ENCODE measurements at regions not wholly inside any gene's neighbourhood (a gene's known extent, or its start where the extent isn't known, plus 50 kb on each side); places are given as distances from the start of the nearest gene placed in this dataset.
"Not testable (repeated sequence)": the region's sequence is repeated elsewhere in the genome, so short reads cannot be mapped to it uniquely, and the experiment has no call there.

DNA sequence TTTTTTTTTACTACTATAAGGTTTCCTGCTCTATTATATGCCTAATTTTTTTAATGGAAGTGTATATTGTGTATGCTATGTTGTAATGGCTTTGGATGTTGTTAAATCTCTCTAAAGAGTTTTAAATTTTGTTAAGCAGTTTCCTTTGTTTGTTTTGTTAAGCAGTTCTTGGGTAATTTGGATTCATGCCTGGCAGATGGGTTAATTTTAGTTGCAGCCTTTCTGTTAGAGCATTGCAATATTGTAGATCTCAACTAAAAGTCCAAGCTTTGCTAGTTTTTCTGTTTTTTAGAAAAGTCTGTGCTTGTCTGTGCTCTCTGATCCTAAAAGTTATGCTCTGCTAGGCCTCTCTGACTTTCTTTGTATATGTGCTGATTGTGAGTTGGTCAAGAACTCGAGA, 1229.0 kb upstream of the NRXN1 start:
- no peaks in the 10 kb centered on the region for H3K4me1 ChIP-seq
- TF ChIP-seq, protein P1, sequence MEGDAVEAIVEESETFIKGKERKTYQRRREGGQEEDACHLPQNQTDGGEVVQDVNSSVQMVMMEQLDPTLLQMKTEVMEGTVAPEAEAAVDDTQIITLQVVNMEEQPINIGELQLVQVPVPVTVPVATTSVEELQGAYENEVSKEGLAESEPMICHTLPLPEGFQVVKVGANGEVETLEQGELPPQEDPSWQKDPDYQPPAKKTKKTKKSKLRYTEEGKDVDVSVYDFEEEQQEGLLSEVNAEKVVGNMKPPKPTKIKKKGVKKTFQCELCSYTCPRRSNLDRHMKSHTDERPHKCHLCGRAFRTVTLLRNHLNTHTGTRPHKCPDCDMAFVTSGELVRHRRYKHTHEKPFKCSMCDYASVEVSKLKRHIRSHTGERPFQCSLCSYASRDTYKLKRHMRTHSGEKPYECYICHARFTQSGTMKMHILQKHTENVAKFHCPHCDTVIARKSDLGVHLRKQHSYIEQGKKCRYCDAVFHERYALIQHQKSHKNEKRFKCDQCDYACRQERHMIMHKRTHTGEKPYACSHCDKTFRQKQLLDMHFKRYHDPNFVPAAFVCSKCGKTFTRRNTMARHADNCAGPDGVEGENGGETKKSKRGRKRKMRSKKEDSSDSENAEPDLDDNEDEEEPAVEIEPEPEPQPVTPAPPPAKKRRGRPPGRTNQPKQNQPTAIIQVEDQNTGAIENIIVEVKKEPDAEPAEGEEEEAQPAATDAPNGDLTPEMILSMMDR (IDR thresholded peaks at IDR 0.05) = no peak
- TF ChIP-seq POLR2A (IDR thresholded peaks at IDR 0.05) = no peak
- no peaks in the 10 kb centered on the region for H3K9me3 ChIP-seq
- ATAC-seq (no peak), DNase-seq (no peak)
- no peaks in the 10 kb centered on the region for H3K36me3 ChIP-seq
- no peaks in the 10 kb centered on the region for H3K27me3 ChIP-seq
- 57% methylated on average over 1 of the region's 1 CpG for WGBS (ENCODE audit: insufficient coverage, low coverage, low lambda C conversion rate, missing lambda C conversion rate)
- intact Hi-C loops (cut with DNase I) = no loop called here
- no peak overlapping the region for H3K4me3 ChIP-seq
- H3K27ac ChIP-seq = no peak overlapping the region

DNA sequence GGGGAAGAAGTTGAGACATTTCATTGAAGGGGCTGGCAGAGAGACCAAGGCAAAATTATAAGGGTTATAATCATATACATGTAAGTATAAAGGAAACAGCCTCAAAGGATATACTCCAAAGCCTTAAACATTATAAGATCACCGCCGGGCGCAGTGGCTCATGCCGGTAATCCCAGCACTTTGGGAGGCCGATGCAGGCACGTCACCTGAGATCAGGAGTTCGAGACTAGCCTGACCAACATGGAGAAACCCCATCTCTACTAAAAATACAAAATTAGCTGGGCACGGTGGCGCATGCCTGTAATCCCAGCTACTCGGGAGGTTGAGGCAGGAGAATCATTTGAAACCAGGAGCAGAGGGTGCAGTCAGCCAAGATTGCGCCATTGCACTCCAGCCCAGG, 1227.0 kb upstream of the NRXN1 start:
- H3K4me3 ChIP-seq; H3K9me3 ChIP-seq; DNase-seq; H3K27me3 ChIP-seq; H3K4me1 ChIP-seq; ATAC-seq; H3K27ac ChIP-seq; intact Hi-C loops (cut with DNase I); H3K36me3 ChIP-seq: not testable (repeated sequence)
- WGBS (ENCODE audit: insufficient coverage, low coverage, low lambda C conversion rate, missing lambda C conversion rate) = 79% methylated on average over 10 of the region's 11 CpGs

DNA sequence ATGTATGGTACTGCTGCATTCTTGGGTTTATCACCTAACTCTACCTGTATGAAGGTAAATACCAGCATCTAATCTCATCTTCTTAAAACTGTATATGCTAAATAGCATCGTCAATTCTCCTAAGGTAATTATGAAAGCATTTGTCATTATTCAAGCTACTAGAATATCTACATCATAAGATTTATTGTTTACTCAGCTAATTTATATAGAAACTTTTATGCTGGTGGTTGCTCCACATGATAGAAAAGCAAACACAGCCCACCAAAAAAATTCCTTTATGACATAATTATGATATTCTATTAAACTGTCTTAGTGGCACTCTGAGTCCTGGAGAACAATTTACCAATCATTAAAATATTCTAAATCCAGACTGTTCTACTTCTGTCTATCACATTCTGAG, 1226.1 kb upstream of the NRXN1 start:
- H3K36me3 ChIP-seq = no peaks in the 10 kb centered on the region
- ATAC-seq (no peak), DNase-seq (no peak)
- H3K27me3 ChIP-seq = no peaks in the 10 kb centered on the region
- 72% methylated on average over 1 of the region's 1 CpG for WGBS (ENCODE audit: insufficient coverage, low coverage, low lambda C conversion rate, missing lambda C conversion rate)
- H3K9me3 ChIP-seq = no peaks in the 10 kb centered on the region
- no peak overlapping the region for H3K27ac ChIP-seq
- H3K4me1 ChIP-seq = no peaks in the 10 kb centered on the region
- no peak overlapping the region for H3K4me3 ChIP-seq
- intact Hi-C loops (cut with DNase I) = no loop called here
- TF ChIP-seq POLR2A (IDR thresholded peaks at IDR 0.05) = no peak
- TF ChIP-seq, protein P1 (IDR thresholded peaks at IDR 0.05) = no peak

DNA sequence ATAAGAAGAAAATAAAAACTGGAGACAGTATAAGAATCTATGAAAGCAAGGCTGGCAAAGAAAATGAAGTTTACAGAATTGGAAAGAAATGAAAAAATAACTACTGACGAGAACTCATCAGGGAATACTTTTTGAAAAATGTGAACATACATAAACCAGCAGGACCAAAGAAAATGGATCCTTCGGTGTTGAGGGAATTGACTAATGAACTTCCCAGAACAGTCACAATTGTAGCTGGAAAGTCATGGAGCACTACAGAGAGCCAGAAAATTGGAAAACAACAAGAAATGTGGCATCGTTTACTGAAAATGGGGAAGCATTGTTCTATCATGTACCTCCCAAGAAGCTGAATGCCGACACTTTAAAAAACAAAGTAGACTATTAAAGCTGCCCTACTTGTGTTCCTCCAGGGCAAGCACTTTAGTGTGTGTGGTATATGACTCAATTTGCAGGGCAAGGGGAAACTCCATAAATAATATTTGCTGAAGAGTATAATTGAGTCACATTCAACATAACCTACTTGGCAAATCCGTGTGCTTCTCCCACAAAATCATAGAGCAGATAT, 1221.6 kb upstream of the NRXN1 start:
- intact Hi-C loops (cut with DNase I) = no loop called here
- 59% methylated on average over 5 of the region's 5 CpGs for WGBS (ENCODE audit: insufficient coverage, low coverage, low lambda C conversion rate, missing lambda C conversion rate)
- H3K9me3 ChIP-seq = no peaks in the 10 kb centered on the region
- H3K27me3 ChIP-seq = no peaks in the 10 kb centered on the region
- H3K27ac ChIP-seq = no peak overlapping the region
- DNase-seq (no peak), ATAC-seq (no peak)
- H3K36me3 ChIP-seq = no peaks in the 10 kb centered on the region
- TF ChIP-seq, protein P1 (IDR thresholded peaks at IDR 0.05) = no peak
- TF ChIP-seq POLR2A (IDR thresholded peaks at IDR 0.05) = no peak
- H3K4me3 ChIP-seq = no peak overlapping the region
- no peaks in the 10 kb centered on the region for H3K4me1 ChIP-seq

DNA sequence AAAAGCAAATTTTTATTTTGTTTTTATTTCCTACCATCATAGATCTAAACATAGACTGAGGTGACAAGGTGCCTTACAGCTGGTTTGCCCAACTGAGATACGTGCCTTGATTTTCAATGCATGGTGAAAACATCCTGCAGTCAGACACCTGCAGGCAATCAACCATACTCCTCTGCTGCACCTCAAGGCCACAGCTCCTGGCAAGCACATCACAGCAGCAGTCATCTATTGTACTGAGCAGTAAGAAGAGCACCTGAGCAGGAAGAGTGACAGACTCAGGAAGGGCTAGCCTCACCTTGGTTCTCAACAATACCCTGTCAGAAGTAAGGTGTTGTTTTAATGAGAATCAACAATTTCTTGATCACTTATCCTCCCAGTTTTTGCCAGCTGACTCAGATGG, 1206.8 kb upstream of the NRXN1 start:
- 50% methylated on average over 1 of the region's 1 CpG for WGBS (ENCODE audit: insufficient coverage, low coverage, low lambda C conversion rate, missing lambda C conversion rate)
- no peaks in the 10 kb centered on the region for H3K4me1 ChIP-seq
- H3K9me3 ChIP-seq = no peaks in the 10 kb centered on the region
- no peaks in the 10 kb centered on the region for H3K27me3 ChIP-seq
- H3K4me3 ChIP-seq = no peak overlapping the region
- no peak for DNase-seq
- H3K36me3 ChIP-seq = no peaks in the 10 kb centered on the region
- TF ChIP-seq, protein P1 (IDR thresholded peaks at IDR 0.05) = no peak
- no peak for TF ChIP-seq POLR2A (IDR thresholded peaks at IDR 0.05)
- H3K27ac ChIP-seq = no peak overlapping the region
- intact Hi-C loops (cut with DNase I) = no loop called here
- ATAC-seq = no peak

Measured in right lobe of liver (tissue), 6 donors.